Right lobe of liver (tissue), 6 donors: ENCODE measurements at regions not wholly inside any gene's neighbourhood (a gene's known extent, or its start where the extent isn't known, plus 50 kb on each side); places are given as distances from the start of the nearest gene placed in this dataset.

ENCODE experiments used
- ATAC-seq, 4 donors: fragments of 200-7000 bp; cut with Tn5 transposase; one replicate each; pipeline ENCODE4 v1.9.1; 2020; ENCODE audit warnings: mild to moderate bottlenecking in 4 of 4, moderate library complexity in 4 of 4
- DNase-seq, 3 donors: peaks; one replicate each; pipeline ENCODE4 v3.0.0-alpha.2; 2020
- H3K27ac ChIP-seq, 3 donors: fragments of 200-600 bp; one replicate each; pipeline ENCODE4 v1.8.0; 2022
- H3K27me3 ChIP-seq, 2 donors: fragments of 200-600 bp; one replicate each; pipeline ENCODE4 v1.8.0; 2022
- H3K36me3 ChIP-seq, 4 donors: fragments of 200-600 bp; sonication (generic) in 1 of 4; one replicate each; pipeline versions ENCODE4 v1.5.1 to v1.8.0; 2017 to 2022; ENCODE audit warnings: control low read depth in 1 of 4
- H3K4me1 ChIP-seq, 4 donors: fragments of 200-600 bp; sonication (generic) in 1 of 4; one replicate each; pipeline versions ENCODE4 v1.5.1 to v1.8.0; 2017 to 2022; ENCODE audit warnings: control low read depth in 1 of 4
- H3K4me3 ChIP-seq, 3 donors: fragments of 200-600 bp; one replicate each; pipeline ENCODE4 v1.8.0; 2022
- H3K9me3 ChIP-seq, 4 donors: fragments of 200-600 bp; sonication (generic) in 1 of 4; one replicate each; pipeline versions ENCODE4 v1.5.1 to v1.8.0; 2017 to 2022; ENCODE audit warnings: control low read depth in 1 of 4
- POLR2A ChIP-seq: fragments of 450-650 bp; IDR thresholded peaks from one replicate; pipeline ENCODE4 v1.6.1; 2017; ENCODE audit warnings: antibody characterized with exemption, mild to moderate bottlenecking
- WGBS: methylation state at CpG from one replicate; pipeline ENCODE4 v1.1.6; 2018; ENCODE audit warnings: low coverage, low lambda C conversion rate; ENCODE audit not compliant: insufficient coverage; ENCODE audit errors: missing lambda C conversion rate; 5-methylcytosine and 5-hydroxymethylcytosine counted together
- intact Hi-C, 2 donors: fragments of 100-400 bp; cut with DNase I; formaldehyde crosslinking; loops; one replicate each; pipeline versions ENCODE4 v1.11.2 to v1.14.1; 2022
- TF ChIP-seq, protein P1 (sequence below), 4 donors: fragments of 200-600 bp in 3 of 4; fragments of 450-650 bp in 1 of 4; IDR thresholded peaks; one replicate each; pipeline versions ENCODE4 v1.5.1 to v1.8.0; 2016 to 2022; ENCODE audit warnings: antibody characterized with exemption in 4 of 4, mild to moderate bottlenecking in 2 of 4
- donor health status: DM: no; HTN: yes; CAD: no.
- donor health status: DM: no; HTN: no; CAD: no.
- donor health status: DM: no; HTN: no; CAD: no.
- donor health status: DM: no; HTN: yes; CAD: no.
- donor health status: DM: no; HTN: yes; CAD: no.

DNA sequence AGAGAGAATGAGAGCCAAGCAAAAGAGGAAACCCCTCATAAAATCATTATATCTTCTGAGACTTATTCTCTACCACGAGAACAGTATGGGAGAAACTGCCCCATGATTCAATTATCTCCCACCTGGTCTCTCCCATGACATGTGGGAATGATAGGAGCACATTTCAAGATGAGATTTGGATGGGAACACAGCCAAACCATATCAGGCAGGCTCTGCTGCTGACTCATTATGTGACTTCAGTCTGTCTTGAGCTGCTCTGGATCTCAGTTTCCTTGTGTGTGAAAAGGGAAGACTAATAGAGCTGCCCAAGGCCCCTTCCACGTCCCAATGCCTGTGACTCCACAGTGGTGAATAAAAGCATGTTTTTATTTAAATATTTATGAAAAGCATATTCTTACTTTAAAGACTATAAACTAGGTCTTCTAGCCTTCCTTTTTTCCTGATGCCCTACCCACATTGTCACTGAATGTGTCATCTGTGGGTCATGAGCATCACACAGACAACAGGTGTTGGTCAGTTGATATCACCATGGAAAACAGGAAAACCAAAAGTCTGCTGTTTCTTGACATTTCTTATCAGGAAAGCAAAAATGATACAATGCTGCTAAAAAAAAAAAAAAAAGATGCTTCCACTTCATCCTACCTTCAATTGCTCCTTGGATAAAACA is 96.0 kb upstream of the PPP2R3A start:
- H3K4me3 ChIP-seq, result no peak overlapping the region
- 53% methylated on average over 2 of the region's 2 CpGs for WGBS
- peaks cover 0 to 5% (median 0%) of the 10 kb centered on the region in 4 donors for H3K9me3 ChIP-seq
- intact Hi-C loops, result no loop called here
- no peak overlapping the region for H3K27ac ChIP-seq
- H3K27me3 ChIP-seq, result no peaks in the 10 kb centered on the region
- DNase-seq (no peak), ATAC-seq (no peak)
- TF ChIP-seq, protein P1, sequence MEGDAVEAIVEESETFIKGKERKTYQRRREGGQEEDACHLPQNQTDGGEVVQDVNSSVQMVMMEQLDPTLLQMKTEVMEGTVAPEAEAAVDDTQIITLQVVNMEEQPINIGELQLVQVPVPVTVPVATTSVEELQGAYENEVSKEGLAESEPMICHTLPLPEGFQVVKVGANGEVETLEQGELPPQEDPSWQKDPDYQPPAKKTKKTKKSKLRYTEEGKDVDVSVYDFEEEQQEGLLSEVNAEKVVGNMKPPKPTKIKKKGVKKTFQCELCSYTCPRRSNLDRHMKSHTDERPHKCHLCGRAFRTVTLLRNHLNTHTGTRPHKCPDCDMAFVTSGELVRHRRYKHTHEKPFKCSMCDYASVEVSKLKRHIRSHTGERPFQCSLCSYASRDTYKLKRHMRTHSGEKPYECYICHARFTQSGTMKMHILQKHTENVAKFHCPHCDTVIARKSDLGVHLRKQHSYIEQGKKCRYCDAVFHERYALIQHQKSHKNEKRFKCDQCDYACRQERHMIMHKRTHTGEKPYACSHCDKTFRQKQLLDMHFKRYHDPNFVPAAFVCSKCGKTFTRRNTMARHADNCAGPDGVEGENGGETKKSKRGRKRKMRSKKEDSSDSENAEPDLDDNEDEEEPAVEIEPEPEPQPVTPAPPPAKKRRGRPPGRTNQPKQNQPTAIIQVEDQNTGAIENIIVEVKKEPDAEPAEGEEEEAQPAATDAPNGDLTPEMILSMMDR (IDR thresholded peaks at IDR 0.05), result no peak
- no peak for TF ChIP-seq POLR2A
- H3K36me3 ChIP-seq, result no peaks in the 10 kb centered on the region
- H3K4me1 ChIP-seq, result no peaks in the 10 kb centered on the region

DNA sequence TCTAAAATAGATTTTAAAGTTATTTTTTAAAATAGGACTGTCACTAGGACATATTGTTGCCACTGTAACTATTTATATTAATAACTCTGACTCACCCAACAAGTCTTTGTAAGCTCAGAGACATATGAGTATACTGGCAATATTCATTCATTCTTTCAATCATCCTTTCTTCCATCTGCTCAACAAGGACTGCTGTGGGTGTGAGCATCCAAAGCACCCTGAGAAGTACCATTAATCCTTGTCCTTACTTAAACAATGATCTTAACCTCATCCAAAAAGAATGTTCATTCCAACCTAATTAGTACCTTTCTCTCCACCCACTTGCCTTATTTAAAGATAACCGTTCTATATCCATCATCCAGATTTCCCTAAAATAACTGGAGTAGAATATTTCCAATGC is 94.2 kb upstream of the PPP2R3A start:
- TF ChIP-seq, protein P1 (IDR thresholded peaks at IDR 0.05), result no peak
- TF ChIP-seq POLR2A, result no peak
- H3K36me3 ChIP-seq, result no peaks in the 10 kb centered on the region
- no peaks in the 10 kb centered on the region for H3K4me1 ChIP-seq
- DNase-seq (no peak), ATAC-seq (no peak)
- WGBS, result 92% methylated on average over 1 of the region's 1 CpG
- intact Hi-C loops, result no loop called here
- H3K4me3 ChIP-seq, result no peak overlapping the region
- no peaks in the 10 kb centered on the region for H3K27me3 ChIP-seq
- H3K9me3 ChIP-seq, result peaks cover 0 to 5% (median 0%) of the 10 kb centered on the region in 4 donors
- no peak overlapping the region for H3K27ac ChIP-seq

DNA sequence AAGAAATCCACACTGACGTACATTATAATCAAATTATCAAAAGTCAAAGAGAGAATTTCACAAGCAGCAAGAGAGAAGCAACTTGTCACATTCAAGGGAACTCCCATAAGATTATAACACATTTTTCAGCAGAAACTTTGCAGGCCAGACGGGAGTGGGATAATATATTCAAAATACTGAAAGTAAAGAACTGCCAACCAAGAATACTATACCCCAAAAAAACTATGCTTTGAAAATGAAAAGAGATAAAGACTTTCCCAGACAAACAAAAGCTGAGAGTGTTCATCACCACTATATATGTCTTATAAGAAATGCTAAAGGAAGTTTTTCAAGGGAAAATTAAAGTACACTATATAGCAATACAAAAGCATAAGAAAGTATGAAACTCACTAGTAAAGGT is 91.5 kb upstream of the PPP2R3A start:
- Histone ChIP-seq H3K27ac (no peak overlapping the region), H3K4me3 (no peak overlapping the region), H3K9me3 (peaks cover 0 to 5% (median 0%) of the 10 kb centered on the region in 4 donors), H3K4me1 (no peaks in the 10 kb centered on the region), H3K36me3 (no peaks in the 10 kb centered on the region), H3K27me3 (no peaks in the 10 kb centered on the region)
- TF ChIP-seq, protein P1 (IDR thresholded peaks at IDR 0.05), result no peak
- TF ChIP-seq POLR2A, result no peak
- DNase-seq, result no peak
- WGBS, result 51% methylated on average over 2 of the region's 2 CpGs
- no peak for ATAC-seq
- intact Hi-C loops, result no loop called here

DNA sequence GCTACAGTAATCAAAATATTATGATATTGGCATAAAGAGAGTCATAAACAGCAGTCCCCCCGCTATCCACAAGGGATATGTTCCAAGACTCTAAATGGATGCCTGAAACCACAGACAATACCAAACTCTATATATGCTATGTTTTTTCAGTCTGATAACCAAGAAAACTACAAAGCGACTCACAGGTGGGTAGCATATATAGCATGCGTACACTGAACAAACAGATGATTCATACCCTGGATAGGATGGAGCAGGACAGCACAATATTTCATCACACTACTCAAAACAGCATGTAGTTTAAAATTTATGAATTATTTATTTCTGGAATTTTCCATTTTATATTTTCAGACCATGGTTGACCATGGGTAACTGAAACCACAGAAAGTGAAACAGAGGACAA is 87.0 kb upstream of the PPP2R3A start:
- Histone ChIP-seq H3K9me3 (peaks cover 0 to 5% (median 0%) of the 10 kb centered on the region in 4 donors), H3K4me1 (no peaks in the 10 kb centered on the region), H3K36me3 (no peaks in the 10 kb centered on the region), H3K27me3 (no peaks in the 10 kb centered on the region), H3K4me3 (no peak overlapping the region), H3K27ac (no peak overlapping the region)
- WGBS, result 94% methylated on average over 3 of the region's 3 CpGs
- intact Hi-C loops, result no loop called here
- TF ChIP-seq POLR2A, result no peak
- TF ChIP-seq, protein P1 (IDR thresholded peaks at IDR 0.05), result no peak
- ATAC-seq (no peak), DNase-seq (no peak)

DNA sequence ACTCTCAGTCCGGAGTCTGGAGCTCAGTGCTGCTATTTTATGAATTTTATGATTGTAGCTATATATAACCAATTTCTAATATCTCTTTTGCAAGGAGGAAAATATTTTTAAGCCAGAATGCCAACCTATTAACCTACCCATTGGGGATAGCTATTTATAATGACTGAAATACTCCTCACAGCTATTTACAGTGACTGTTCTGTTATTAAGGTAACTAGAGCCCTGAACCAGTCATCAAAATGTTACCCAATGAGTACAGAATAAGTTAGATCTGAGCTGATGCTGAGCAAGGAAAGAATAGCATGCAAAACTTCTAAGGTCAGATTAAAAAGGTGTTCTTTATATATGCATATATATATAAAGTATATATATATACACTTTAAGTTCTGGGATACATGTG is 79.6 kb upstream of the PPP2R3A start:
- TF ChIP-seq, protein P1 (IDR thresholded peaks at IDR 0.05), result no peak
- TF ChIP-seq POLR2A, result no peak
- no peak overlapping the region for H3K4me3 ChIP-seq
- H3K36me3 ChIP-seq, result no peaks in the 10 kb centered on the region
- intact Hi-C loops, result no loop called here
- WGBS, result 75% methylated on average over 1 of the region's 1 CpG
- ATAC-seq, result no peak
- H3K27ac ChIP-seq, result no peak overlapping the region
- no peaks in the 10 kb centered on the region for H3K4me1 ChIP-seq
- H3K9me3 ChIP-seq, result no peaks in the 10 kb centered on the region
- no peaks in the 10 kb centered on the region for H3K27me3 ChIP-seq
- no peak for DNase-seq
